HG03095 (cell line): ENCODE measurements at regions not wholly inside any gene's neighbourhood (a gene's known extent, or its start where the extent isn't known, plus 50 kb on each side); places are given as distances from the start of the nearest gene placed in this dataset.

Experiments used
- ATAC-seq: cut with Tn5 transposase; IDR thresholded peaks from one replicate; pipeline ENCODE4 v1.9.1; 2021; ENCODE audit warnings: moderate library complexity; ENCODE audit not compliant: unreplicated experiment

GRCh38 chr9:113646946-113647914 lies 183.7 kb downstream of the RGS3 start:
- no peak for ATAC-seq

DNA sequence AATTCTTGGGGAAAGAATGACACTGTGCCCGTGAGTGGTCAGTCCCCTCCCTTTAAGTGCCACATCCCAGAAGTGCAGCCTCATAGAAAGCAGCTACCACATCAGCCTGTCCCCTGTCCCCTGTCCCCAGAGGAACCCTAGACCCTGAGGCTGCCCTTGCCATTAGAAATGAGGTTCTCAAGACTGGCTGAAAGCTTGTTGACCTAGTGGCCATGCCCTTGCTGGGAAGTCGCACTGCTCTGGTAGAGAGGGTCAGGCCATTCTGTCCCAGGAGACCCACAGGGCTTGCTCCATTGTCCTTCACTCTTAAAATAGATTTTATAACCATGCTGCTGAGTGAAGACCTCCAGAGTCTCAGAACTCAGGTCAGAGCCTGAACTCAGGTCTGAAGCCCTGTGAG lies 184.5 kb downstream of the RGS3 start:
- no peak for ATAC-seq

DNA sequence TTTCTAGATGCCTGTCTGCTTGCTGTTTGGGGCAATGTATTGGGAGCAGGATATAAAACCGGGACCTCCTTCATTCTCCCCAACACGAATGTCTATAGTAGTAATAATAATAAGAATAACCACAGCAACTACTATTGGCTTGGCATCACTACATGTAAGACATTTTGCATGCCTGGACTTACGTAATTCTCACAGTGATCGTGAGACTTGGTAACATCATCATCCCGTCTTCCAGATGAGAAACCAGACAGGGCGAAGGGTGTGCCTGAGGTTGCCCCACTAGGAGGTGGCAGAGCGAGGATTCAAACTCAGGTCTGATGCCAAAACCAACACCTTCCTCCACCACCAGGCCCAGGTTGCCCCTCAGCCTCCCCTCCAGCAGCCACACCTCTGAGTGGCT lies 185.1 kb downstream of the RGS3 start:
- ATAC-seq, result no peak

- no peak for ATAC-seq
Measured at GRCh38 chr9:113649054-113649453, 185.5 kb downstream of the RGS3 start.

- no peak for ATAC-seq
Measured at GRCh38 chr9:113649855-113650206, 186.3 kb downstream of the RGS3 start.

GRCh38 chr9:113650207-113651131 lies 186.9 kb downstream of the RGS3 start:
- ATAC-seq, result no peak

GRCh38 chr9:113651896-113652295 lies 188.4 kb downstream of the RGS3 start:
- no peak for ATAC-seq

GRCh38 chr9:113652355-113653152 lies 189.0 kb downstream of the RGS3 start:
- ATAC-seq, result no peak

- ATAC-seq, result no peak
Measured at GRCh38 chr9:113653746-113654604, 190.4 kb downstream of the RGS3 start.

- no peak for ATAC-seq
Measured at GRCh38 chr9:113654605-113655428, 191.3 kb downstream of the RGS3 start.

DNA sequence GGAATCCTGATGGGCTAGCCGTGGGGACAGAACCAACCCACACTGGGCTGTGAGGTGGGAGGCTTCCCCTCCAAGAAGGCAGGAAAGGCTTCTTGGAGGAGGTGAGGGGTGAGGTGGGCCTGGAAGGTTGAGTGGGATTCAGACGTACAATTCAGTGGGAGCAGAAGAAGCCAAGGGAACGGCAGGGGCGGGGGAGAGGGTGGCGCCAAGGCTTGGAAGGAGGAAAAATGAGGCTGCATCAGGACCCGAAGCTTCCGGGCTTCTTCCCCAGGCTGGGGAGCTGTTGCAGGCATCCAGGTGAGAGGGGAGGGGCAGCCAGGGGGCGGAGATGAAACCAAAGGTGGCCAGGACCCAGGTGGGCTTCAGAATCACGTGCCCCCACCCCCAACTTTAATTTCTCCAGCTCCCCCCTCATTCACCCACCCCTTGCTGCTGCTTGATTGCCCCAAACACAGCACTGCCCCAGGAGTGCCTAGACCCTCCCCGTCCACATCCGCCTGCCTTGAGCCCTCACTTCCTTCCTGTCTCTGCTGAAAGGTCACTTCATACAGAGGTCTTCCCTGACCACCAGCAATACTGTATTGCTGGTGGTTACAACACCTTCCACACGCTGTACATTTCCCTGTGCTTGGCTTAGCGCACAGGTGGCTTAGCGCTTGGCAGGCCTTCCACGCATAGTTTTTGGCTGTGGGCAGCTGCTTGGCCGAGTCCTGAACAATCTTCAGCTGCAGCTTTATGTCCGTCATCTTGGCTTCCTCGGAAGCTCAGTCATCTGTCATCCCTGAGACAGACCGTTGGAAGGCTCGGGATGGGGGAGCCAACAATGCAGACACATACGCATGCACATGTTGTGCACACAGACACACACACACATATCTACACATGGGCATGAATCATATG lies 193.5 kb downstream of the RGS3 start:
- ATAC-seq, result no peak

GRCh38 chr9:113657765-113658544 lies 194.4 kb downstream of the RGS3 start:
- peak; percentile 78 for ATAC-seq

DNA sequence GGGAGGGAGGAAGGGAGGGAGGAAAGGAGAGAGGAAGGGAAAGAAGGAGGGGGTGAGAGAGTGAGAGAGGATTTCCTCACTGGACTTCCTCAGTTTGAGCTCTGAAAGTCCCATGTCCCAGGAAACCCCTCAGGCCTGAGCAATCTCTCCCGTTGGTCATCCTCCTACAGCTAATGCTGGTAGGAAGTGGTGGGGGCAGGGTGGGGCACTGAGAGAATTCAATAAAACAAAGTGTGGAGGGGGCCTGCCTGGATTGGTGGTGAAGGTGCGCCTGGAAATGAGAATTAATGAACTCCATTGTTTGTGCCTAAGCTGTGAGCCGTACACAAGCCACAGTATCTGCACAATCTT lies 195.0 kb downstream of the RGS3 start:
- no peak for ATAC-seq

- ATAC-seq, result no peak
Measured at GRCh38 chr9:113659039-113659438, 195.5 kb downstream of the RGS3 start.

DNA sequence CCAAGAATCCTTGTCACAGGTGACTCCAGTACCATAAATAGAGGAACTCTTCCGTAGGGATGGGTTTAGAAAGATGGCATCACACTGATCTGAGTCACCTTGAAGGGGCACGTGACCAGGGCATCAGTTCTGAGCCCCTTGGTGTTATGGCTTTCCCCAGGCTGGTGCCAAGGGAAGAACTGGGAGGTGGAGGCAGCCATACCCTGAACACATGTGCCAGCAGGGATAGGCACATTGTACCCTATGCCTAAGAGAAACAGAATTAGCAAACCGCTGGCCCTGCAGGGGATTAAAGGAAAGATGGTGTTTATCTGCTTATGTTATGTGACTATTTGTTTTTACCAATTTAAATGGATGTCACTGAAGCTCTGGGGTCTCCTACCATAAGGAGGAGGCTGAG lies 196.2 kb downstream of the RGS3 start:
- ATAC-seq, result no peak

DNA sequence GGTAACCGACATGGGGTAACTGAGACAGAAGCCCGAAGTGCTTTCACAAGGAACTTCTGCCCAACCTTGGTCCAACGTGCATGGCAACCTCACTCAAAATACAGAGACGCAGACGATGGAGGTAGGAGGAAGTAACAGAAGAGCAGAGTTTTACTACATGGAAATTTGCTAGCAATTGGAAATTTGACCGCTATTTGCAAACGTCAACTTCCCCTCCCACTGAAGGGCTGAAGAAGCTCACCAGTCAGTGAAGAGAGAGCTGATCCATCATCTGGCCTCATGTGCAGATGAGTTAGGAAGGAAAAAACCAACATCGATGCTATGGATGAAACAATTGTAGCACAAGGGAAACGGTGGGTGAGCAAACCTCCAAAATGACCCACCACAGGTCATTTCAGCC lies 196.7 kb downstream of the RGS3 start:
- ATAC-seq, result no peak

GRCh38 chr9:113661074-113661473 lies 197.5 kb downstream of the RGS3 start:
- ATAC-seq, result no peak
